GM12878 (cell line): ENCODE measurements at regions not wholly inside any gene's neighbourhood (a gene's known extent, or its start where the extent isn't known, plus 50 kb on each side); places are given as distances from the start of the nearest gene placed in this dataset.

Source experiments
- ATAC-seq: fragments of 200-7000 bp; cut with Tn5 transposase; 3 replicates; pipeline ENCODE4 v1.9.1; 2020; ENCODE audit warnings: mild to moderate bottlenecking, moderate library complexity
- BruUV-seq: library from RNA; stranded (reverse); fragments of 400-500 nt; replicated peaks from 2 replicates; lab custom pipeline; 2021; lab: Mats Ljungman, UMichigan
- CTCF ChIA-PET: fragments of 300-600 bp; sonication (Branson Sonifier 250); formaldehyde crosslinking; extraction: SDS; loops from one replicate; lab custom pipeline; 2021; ENCODE audit warnings: inconsistent platforms; lab: Yijun Ruan, JAX
- POLR2A ChIA-PET: fragments of 350-600 bp; formaldehyde crosslinking; extraction: SDS; loops from one replicate; lab custom pipeline; 2021; ENCODE audit warnings: inconsistent platforms; lab: Charles Lee
- RAD21 ChIA-PET: fragments of 300-600 bp; sonication (Branson Sonifier 250); formaldehyde crosslinking; loops from one replicate; lab custom pipeline; 2023; ENCODE audit warnings: antibody characterized with exemption; ENCODE audit not compliant: unreplicated experiment; lab: Charles Lee
- SMC1A ChIA-PET: fragments of 300-600 bp; sonication (Branson Sonifier 250); formaldehyde crosslinking; loops from one replicate; lab custom pipeline; 2023; ENCODE audit not compliant: unreplicated experiment, uncharacterized antibody; lab: Charles Lee
- DNase-seq: peaks from one replicate; pipeline ENCODE4 v3.0.0-alpha.2; 2011; ENCODE audit warnings: low read depth, low spot score
- FAIRE-seq: peaks from 3 replicates; lab custom pipeline; 2011; peaks lifted over from hg19 to GRCh38; lab: Jason Lieb, UNC
- H2AFZ ChIP-seq: 2 replicates; pipeline ENCODE4 v1.6.0; 2011; ENCODE audit warnings: low read depth, low read length, control low read depth; ENCODE audit not compliant: control insufficient read depth
- H3K27ac ChIP-seq: 2 replicates; pipeline ENCODE4 v1.5.1; 2011; ENCODE audit warnings: control low read depth; ENCODE audit not compliant: control insufficient read depth, insufficient read depth
- H3K27me3 ChIP-seq, 2 experiments: replicated peaks in 1 of 2; 2 replicates each; pipeline versions ENCODE4 v1.6.0 to v1.6.1; 2011; ENCODE audit warnings: low read length in 1 of 2; ENCODE audit not compliant: control insufficient read depth in 2 of 2, insufficient read depth in 2 of 2
- H3K36me3 ChIP-seq, 2 experiments: 2 replicates each; pipeline ENCODE4 v1.5.1; 2011; ENCODE audit warnings: low read length in 1 of 2; ENCODE audit not compliant: control insufficient read depth in 2 of 2, insufficient read depth in 2 of 2
- H3K4me1 ChIP-seq: 2 replicates; pipeline ENCODE4 v1.6.1; 2011; ENCODE audit warnings: mild to moderate bottlenecking, low read length, moderate library complexity, mixed read lengths; ENCODE audit not compliant: control insufficient read depth, insufficient read depth
- H3K4me2 ChIP-seq: 2 replicates; pipeline ENCODE4 v1.6.0; 2011; ENCODE audit warnings: control low read depth; ENCODE audit not compliant: control insufficient read depth, insufficient read depth
- H3K4me3 ChIP-seq: fragments of 200-600 bp; sonication (generic); 2 replicates; pipeline ENCODE4 v1.5.1; 2016
- H3K79me2 ChIP-seq: 2 replicates; pipeline ENCODE4 v1.6.0; 2011; ENCODE audit warnings: low read length; ENCODE audit not compliant: control insufficient read depth, insufficient read depth
- H3K9ac ChIP-seq: 2 replicates; pipeline ENCODE4 v1.8.0; 2011; ENCODE audit warnings: low read length, control low read depth, mixed read lengths; ENCODE audit not compliant: control insufficient read depth, insufficient read depth
- H3K9me3 ChIP-seq: replicated peaks from 3 replicates; pipeline ENCODE4 v1.5.1; 2011; ENCODE audit warnings: mild to moderate bottlenecking, low read length; ENCODE audit not compliant: control insufficient read depth, insufficient read depth
- H4K20me1 ChIP-seq: 2 replicates; pipeline ENCODE4 v1.6.0; 2011; ENCODE audit not compliant: control insufficient read depth, insufficient read depth
- BCL3 ChIP-seq: IDR thresholded peaks from 2 replicates; pipeline ENCODE4 v1.6.1; 2011; ENCODE audit warnings: borderline replicate concordance, low read depth, mild to moderate bottlenecking, moderate library complexity, low read length; ENCODE audit not compliant: insufficient read depth, poor library complexity, severe bottlenecking
- CREM ChIP-seq: IDR thresholded peaks from 2 replicates; pipeline ENCODE4 v1.6.1; 2014; ENCODE audit warnings: antibody characterized with exemption, low read depth
- KAT2A ChIP-seq: conservative IDR thresholded peaks from 2 replicates; pipeline ENCODE4 v1.6.1; 2011; ENCODE audit warnings: low read depth, low read length; ENCODE audit not compliant: control insufficient read depth
- YY1 ChIP-seq: IDR thresholded peaks from 2 replicates; pipeline ENCODE4 v1.6.1; 2011; ENCODE audit warnings: low read depth, mild to moderate bottlenecking, low read length
- ZNF687 ChIP-seq: fragments of 450-650 bp; IDR thresholded peaks from 2 replicates; pipeline ENCODE4 v1.6.1; 2017; ENCODE audit warnings: mild to moderate bottlenecking, moderate library complexity
- WGBS: methylation state at CpG from one replicate; pipeline ENCODE4 v1.1.6; 2016; ENCODE audit warnings: low lambda C conversion rate; ENCODE audit not compliant: insufficient replicate concordance, insufficient coverage; ENCODE audit errors: missing lambda C conversion rate; 5-methylcytosine and 5-hydroxymethylcytosine counted together
- in situ Hi-C: fragments of 300-500 bp; cut with MboI; formaldehyde crosslinking; loops from 9 replicates; pipeline ENCODE4 v1.14.3; 2018; ENCODE audit warnings: mixed read lengths
- intact Hi-C: fragments of 100-400 bp; cut with micrococcal nuclease; formaldehyde crosslinking; loops from one replicate; pipeline ENCODE4 v1.14.2; 2022; ENCODE audit not compliant: unreplicated experiment

- POLR2A ChIA-PET: no interaction called here
- Histone ChIP-seq H3K4me1 (no peaks in the 10 kb centered on the region), H3K9ac (no peak overlapping the region), H4K20me1 (no peaks in the 10 kb centered on the region), H3K9me3 (no peaks in the 10 kb centered on the region), H2AFZ (no peak overlapping the region), H3K36me3 (no peaks in the 10 kb centered on the region), H3K79me2 (no peaks in the 10 kb centered on the region), H3K4me2 (no peak overlapping the region), H3K27me3 (no peaks in the 10 kb centered on the region), H3K27ac (no peak overlapping the region), H3K4me3 (no peak overlapping the region)
- WGBS: 42% methylated on average over 4 of the region's 4 CpGs
- BruUV-seq: no TSS peak
- DNase-seq (no peak), ATAC-seq (no peak), FAIRE-seq (no peak)
- CTCF ChIA-PET: no interaction called here
- intact Hi-C loops: no loop called here
- in situ Hi-C loops: no loop called here
- TF ChIP-seq ZNF687 (no peak), KAT2A (no peak), YY1 (no peak), BCL3 (no peak), CREM (no peak)
- SMC1A ChIA-PET: no interaction called here
- RAD21 ChIA-PET: no interaction called here
Observed at GRCh38 chr9:108108280-108108851, 618.8 kb upstream of the KLF4 start.
